T-helper 1 cell (primary cell): ENCODE measurements at regions not wholly inside any gene's neighbourhood (a gene's known extent, or its start where the extent isn't known, plus 50 kb on each side); places are given as distances from the start of the nearest gene placed in this dataset.
"Not testable (repeated sequence)": the region's sequence is repeated elsewhere in the genome, so short reads cannot be mapped to it uniquely, and the experiment has no call there.

Experiments
- DNase-seq, 5 donors: peaks; one replicate each; pipeline ENCODE4 v3.0.0-alpha.2; 2012 to 2020

GRCh38 chr18:47669815-47670214 lies 260.6 kb downstream of the SMAD2 start:
- no peak for DNase-seq

GRCh38 chr18:47658498-47658897 lies 272.0 kb downstream of the SMAD2 start:
- DNase-seq, result no peak

DNA sequence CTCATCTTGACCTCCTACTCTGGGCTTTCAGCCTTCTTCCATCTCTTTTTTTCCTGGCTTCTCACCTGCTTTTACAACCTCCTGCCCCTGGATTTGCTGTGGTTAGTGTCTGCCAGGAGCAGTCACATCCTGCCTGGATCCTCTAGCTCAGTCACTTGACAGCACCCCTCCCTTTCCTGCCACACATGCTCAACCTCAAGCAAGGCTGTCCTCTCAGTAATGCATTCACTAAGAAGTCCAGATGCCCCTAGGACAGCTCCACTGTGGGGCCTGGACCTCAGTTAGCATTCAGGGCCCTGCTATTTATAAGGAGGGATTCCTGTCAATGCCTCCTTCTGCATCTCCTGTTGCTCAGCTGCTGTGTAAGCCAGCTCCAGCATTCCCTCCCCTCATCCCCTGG lies 275.5 kb downstream of the SMAD2 start:
- no peak for DNase-seq

- no peak for DNase-seq
Measured at GRCh38 chr18:47644896-47645295, 285.6 kb downstream of the SMAD2 start.

DNA sequence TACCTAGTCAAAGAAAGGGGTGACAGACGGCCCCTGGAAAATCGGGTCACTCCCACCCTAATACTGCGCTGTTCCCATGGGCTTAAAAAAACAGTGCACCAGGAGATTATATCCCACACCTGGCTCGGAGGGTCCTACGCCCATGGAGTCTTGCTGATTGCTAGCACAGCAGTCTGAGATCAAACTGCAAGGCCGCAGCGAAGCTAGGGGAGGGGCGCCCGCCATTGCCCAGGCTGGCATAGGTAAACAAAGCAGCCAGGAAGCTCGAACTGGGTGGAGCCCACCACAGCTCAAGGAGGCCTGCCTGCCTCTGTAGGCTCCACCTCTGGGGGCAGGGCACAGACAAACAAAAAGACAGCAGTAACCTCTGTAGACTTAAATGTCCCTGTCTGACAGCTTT lies 292.9 kb downstream of the SMAD2 start:
- not testable (repeated sequence) for DNase-seq

- DNase-seq, result no peak
Measured at GRCh38 chr18:47635416-47635815, 295.0 kb downstream of the SMAD2 start.

- no peak for DNase-seq
Measured at GRCh38 chr18:47632970-47633635, 297.4 kb downstream of the SMAD2 start.

DNA sequence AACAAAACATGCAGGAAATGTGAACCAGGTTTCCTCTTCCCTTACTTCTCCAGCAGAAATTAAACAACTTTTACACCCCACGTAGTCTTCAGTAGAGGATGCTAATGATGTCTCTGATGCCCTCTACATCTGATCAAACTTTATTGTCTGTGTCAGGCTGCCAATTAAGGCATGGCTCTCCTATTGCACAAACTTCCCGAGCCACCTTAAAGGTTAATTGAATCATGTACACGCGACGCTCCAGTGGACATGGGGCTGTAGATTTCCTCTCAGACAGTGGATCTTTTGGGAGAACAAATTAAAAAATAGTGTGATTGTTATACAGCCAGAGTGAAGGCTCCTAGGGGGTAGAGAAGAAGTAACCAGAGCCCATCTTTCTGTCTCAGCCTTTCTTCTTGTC lies 301.6 kb downstream of the SMAD2 start:
- no peak for DNase-seq

DNA sequence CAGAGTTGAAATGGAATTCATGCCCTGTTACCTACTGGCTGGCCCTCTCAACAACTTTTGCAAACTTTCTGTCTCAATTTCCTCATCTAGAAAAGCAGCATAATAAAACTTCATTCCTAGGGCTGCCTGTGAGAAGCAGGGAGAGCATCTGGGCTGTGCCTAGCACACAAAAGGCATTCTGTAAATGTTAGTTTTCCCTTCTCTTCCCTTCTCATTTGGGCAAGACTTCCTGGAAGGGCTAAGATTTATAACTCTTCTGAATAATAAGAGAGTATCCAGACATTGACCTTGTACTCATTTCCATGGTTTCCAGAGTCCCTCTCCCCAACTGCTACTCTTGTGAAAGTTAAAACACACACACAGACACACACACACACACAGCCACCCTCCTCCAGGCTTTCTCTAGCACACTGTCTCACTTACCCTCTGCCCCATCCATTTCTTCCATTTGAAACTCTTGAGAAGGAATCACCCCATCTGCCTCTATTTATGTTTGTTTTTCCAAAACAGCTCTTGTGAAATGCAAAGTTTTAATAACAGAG lies 302.1 kb downstream of the SMAD2 start:
- DNase-seq, result no peak

DNA sequence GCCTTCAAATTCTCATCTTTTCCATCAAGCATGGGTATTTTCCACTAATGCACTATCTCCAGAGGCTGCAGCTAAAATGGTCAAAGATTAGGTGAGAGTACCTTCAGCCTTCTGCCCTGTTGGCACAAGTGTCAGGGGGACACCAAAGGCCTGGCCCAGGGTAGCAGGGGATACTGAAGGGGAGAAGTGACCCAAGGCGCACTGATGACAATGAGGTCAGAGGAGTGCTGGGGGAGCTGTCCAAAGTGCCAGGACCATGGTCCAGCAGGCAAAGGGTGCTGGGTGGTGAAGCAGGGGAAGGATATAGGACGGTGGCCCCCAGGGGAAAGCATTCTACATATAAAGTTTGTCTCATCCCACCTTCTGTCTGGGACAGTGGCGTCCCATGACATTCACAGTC lies 303.4 kb downstream of the SMAD2 start:
- DNase-seq, result no peak

- DNase-seq, result no peak
Measured at GRCh38 chr18:47619771-47620448, 310.5 kb downstream of the SMAD2 start.

DNA sequence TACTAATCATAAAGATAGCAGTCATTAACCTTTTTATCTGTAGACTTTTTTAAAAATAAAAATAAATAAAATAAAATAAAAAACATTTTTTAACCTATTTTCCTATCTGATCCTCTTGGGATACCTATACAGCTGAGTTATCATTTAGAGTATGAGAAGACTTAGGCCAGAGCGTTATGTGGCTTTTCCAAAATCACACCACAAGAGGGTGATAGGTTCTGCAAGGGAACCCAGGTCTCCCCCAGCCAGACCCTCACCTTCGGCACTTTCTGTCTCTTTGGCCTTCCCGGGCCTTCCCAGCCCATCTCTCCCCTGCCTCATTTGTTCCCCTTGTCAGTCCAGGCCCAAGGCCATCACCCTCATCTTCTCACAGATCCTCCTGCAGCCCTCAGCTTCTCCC lies 311.7 kb downstream of the SMAD2 start:
- no peak for DNase-seq

DNA sequence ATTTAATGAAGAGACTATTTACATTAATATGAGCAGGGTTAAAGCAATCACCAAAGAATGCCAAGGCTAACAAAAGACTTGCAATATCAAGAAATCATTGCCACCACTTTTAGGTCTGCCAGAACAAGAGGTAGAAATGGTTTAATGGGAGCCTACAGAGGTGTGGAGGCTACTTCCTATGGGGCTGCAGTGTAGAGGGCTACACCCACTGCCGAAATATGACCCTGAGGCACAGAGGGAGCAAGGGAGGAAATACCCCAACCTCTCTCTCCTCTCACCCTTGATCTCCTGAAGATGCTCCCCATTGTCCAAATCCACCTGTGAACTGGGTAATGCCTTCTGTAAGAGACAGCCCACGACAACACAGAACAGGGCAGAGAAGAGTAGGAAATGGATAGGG lies 315.4 kb downstream of the SMAD2 start:
- no peak for DNase-seq

- DNase-seq, result no peak
Measured at GRCh38 chr18:47613929-47614328, 316.5 kb downstream of the SMAD2 start.

- no peak for DNase-seq
Measured at GRCh38 chr18:47611649-47612048, 318.8 kb downstream of the SMAD2 start.

GRCh38 chr18:47606526-47606925 lies 323.9 kb downstream of the SMAD2 start:
- no peak for DNase-seq

DNA sequence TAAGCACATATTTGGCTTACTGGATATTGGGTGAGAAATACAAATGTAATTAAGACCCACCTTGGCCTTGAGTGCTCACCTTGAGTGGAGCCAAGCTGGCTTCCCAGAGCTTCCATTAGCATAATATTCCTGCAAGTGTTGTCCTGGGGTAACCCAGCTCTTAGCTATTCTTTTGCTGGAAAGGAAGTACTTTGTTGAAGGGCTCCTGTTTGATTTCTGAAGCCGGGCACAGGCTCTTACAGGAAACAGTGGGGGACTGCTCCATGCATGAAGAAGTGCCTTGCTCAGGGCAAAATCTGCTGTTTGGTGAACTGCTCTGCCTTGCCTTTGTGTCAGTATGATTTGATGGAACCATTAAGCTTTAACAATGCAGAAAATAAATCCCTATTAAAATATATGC lies 325.4 kb downstream of the SMAD2 start:
- no peak for DNase-seq

- no peak for DNase-seq
Measured at GRCh38 chr18:47604021-47604420, 326.4 kb downstream of the SMAD2 start.

DNA sequence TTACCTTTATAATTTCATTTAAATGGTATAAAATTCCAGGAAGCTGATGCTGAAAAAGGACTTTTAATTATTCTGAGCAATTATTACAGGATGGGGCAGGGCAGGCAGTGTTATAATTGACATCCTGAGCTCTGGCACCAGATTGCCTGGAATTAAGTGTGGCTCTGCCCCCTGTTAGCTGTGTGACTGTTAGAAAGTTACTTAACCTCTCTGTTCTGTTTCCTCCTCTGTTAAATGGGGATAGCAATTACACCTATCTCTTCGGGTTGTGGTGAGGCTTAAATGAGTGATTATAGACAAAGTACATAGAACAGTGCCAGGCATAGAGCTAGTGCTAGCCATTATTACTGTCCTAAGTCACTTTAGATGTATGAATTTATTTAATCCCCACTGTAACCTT lies 327.3 kb downstream of the SMAD2 start:
- no peak for DNase-seq

GRCh38 chr18:47602273-47602897 lies 328.1 kb downstream of the SMAD2 start:
- no peak for DNase-seq

GRCh38 chr18:47601581-47602272 lies 328.7 kb downstream of the SMAD2 start:
- no peak for DNase-seq

DNA sequence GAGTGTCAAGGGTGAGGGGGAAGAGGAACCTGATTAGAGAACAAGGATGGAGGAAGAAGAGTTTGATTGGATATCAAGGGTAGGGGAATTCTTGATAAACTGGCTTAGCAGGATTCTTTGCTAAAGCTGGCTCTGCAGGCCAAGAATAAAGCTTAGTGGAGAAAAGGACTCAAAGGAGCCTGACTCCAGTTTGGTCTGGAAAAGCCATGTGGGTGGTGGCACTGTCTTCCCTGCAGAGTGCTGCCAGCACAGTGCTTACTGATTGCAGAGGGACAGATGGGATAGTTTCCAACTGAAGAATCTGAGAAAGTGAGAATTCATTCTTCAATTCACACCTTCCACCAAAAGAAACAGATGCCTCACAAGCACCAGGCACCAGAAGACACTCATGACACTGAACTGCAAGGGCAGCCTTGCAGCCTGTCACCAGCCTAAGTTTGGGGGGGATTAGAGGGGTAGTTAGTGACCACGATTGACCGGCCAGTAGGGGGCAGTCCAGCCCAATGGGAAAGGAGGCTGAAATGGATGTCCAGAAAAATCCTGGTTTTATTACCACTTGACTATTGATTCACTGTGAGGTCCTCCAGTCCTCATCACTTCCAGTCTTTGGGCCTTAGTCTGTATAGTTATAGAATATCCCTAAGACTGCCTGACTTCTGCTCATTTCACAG lies 334.5 kb downstream of the SMAD2 start:
- no peak for DNase-seq

GRCh38 chr18:47594621-47595086 lies 335.8 kb downstream of the SMAD2 start:
- no peak for DNase-seq
